Fibroblast of the conjunctiva (primary cell): ENCODE measurements at regions not wholly inside any gene's neighbourhood (a gene's known extent, or its start where the extent isn't known, plus 50 kb on each side); places are given as distances from the start of the nearest gene placed in this dataset.
"Not testable (repeated sequence)": the region's sequence is repeated elsewhere in the genome, so short reads cannot be mapped to it uniquely, and the experiment has no call there.

ENCODE experiments used
- DNase-seq: peaks from one replicate; pipeline ENCODE4 v3.0.0-alpha.2; 2010; ENCODE audit warnings: low read depth

DNA sequence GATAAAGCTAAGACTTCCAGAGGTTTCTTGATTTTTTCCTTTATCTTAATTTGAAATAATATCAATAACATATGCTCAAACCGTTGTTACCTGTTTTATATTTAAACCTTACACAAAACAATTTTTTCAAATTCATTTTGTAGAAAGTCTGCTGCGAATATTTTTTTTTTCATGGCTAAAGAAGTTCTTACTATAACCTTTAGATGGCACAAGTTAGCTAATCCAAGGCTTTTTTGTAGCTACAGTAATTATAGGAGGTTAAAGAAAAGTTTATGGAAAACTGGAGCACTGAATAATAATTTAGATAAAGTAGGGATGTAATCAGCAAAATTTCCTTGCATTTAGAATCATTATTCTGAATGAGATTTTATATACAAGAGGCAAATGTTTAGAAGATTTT, 78.0 kb upstream of the PNPT1 start:
- peak; percentile 31 for DNase-seq

DNA sequence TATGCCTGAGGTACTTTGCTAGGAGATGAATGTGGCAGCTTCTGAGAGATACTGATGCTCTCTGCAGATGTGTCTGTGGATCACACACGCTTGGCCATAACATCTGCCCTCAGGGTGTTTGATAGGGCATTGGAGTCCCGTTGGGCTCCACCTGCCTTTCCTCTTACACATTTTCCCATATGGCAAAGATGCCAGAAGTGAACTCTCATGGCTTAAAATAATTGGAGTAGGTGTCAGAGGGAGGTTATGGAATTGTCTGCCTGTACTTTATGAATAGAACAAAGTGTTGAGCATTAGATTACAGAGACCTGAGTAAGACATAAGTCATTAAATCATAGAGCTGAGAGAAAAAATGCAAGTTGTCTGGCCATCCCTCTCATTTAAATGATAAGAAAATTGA, 75.3 kb upstream of the PNPT1 start:
- no peak for DNase-seq

DNA sequence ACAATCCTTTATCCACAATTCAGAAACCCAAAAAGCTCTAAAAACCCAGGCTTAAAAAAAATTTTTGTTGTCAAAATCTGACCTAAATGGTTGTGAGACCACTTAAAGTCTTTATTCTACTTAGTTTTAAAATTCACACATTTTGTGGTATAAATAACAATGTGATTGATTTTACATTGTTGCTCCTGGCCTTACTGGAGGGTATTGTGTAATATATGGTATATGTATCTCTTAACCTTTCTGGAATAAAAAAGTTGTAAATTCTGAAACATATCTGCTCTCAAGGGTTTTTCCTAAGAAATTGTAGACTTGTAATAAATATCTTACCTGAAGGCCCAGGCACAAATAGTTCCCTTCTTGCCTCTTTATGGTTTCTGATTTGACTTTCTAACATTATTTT, 73.3 kb upstream of the PNPT1 start:
- no peak for DNase-seq

DNA sequence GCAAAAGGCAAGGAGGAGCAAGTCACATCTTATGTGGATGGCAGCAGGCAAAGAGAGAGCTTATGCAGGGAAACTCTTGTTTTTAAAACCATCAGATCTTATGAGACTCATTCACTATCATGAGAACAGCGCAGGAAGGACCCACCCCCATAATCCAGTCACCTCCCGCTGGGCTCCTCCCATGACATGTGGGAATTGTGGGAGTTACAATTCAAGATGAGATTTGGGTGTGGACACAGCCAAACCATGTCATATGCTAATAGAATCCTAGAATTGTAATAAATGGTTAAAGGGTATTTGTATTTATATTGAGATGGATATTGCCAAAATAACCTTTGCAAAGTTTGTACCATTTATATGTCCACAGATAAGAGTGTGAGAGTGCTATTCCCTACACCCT, 72.1 kb upstream of the PNPT1 start:
- DNase-seq = not testable (repeated sequence)

DNA sequence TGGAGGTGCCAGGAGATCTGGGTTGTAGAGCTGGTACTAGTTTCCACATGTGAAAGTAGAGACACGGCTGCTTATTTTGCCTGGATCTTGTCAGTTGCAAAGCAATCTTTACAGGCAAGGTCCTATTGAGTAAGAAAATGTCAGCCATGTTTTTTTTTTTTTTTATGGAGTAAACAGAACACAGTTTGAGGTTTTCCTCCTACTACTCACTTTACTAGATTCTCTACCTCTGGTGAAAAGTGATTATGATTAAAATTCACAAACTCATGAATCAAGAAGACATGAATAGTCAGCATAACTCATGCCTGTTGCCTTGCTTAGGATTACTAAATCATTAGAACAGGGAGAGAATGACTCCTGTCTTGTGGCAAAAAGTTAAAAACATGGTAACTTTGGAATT, 70.1 kb upstream of the PNPT1 start:
- no peak for DNase-seq

DNA sequence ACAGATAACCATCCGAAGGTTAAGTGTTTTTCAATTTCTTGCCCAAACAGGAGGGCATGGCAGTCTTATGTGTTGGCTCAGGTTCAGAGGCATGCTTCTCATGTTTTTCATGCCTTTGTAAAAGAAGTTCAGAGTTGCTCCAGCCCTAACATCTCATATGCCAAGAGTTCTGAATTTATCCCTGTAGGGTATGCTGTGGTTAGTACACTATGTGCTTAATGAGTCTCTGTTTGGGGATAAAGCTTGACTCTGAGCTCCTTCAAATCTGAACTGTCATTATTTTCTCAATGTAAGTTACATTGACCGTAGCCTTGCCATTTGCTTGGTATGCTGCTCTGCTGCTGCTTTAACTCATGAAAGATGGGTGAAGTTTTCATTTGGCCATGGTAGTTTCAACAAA, 67.9 kb upstream of the PNPT1 start:
- peak; percentile 64 for DNase-seq

DNA sequence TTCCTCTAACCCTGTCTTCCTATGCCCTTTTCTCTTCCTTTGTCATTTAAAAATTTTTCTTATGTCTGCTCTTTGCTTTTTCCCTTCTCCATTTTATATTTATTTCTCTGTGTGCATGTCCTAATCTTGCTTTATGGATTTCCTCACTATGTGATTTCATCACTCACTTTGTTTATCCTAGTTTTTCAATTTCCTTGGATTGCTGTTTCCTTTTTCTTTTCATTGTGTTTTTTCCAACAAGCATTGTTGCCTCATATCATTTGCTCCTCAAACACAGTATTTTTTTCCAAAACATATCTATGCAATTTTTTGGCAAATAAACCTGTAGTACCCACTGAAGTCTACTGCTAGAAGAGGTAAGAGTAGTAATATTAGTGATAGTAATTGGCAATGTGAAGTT, 67.4 kb upstream of the PNPT1 start:
- DNase-seq = peak; percentile 6

DNA sequence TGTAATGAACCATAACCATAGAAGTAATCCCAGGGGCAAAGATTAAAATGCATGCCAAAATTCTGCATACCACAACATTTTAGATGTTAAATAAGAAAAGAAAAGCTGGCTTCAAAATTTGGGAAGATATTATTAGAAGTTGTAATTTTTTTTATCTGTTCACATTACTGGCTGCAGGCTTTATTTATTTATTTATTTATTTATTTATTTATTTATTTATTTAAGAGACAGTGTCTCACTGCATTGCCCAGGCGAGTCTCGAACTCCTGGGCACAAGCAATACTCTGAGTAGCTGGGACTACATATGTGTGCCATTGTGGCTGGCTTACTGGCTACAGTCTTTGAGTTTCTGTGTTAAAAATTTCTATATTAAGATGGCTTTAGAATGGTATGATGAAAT, 66.5 kb upstream of the PNPT1 start:
- DNase-seq = no peak

DNA sequence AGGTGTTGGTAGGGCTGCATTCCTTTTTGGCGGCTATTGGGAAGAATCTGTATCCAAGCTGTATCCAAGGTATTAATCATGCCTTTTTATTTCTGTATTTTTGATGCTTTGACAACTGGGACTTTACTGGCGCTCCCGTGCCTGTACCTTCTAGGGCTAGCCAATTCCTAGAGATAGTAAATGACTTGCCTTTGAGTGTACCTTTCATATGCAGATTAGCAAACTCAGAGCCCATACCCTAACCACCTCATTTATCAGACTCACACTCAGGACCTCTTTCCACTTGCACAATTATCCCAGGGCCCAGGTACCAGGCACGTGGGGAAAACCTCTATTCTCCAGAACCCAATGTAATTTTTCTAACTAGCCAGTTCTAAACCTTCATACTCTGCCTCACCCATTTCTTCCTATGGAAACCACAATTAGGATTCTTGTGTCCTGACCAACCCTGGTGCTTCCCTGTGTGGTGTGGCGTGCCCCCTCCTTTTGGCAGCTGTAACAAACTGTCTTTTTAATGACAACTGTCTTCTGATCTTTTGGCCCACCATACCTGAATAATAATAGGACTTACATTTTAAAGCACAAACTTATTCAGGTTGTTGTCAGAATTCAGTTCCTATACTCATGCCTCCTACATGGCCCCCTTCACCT, 65.8 kb upstream of the PNPT1 start:
- DNase-seq = no peak

DNA sequence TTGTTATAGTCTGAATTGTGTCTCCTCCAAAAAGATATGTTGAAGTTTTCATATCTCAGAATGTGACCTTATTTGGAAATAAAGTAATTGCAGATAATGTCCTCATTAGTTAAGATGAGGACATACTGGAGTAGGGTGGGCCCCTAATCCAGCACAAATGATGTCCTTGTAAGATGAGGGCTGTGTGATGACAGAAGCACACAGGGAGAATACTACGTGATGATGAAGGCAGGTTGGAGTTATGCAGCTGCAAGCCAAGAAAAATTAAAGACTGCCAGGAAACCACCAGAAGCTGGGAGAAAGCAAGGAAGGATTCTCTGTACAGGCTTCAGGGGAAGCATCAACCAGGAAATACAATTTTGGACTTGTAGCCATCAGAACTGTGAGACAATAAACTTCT, 58.3 kb upstream of the PNPT1 start:
- no peak for DNase-seq

DNA sequence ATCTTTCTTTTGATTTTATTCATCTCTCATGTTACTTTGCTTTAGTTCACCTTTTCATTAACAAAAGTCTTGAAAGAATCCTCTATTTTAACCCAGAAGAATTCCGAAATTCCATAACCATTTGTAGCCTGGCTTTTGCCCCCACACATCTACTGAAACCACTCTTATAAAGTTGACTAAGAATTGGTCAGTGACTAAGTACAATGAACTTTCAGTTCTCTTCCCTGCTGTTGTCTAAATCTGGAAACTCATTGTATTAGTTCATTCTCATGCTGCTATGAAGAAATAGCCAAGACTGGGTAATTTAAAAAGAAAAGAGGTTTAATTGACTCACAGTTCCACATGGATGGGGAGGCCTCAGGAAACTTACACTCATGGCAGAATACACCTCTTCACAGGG, 49.9 kb upstream of the PNPT1 start:
- no peak for DNase-seq
